GM21423 (cell line): ENCODE measurements at regions not wholly inside any gene's neighbourhood (a gene's known extent, or its start where the extent isn't known, plus 50 kb on each side); places are given as distances from the start of the nearest gene placed in this dataset.

Experiments used
- ATAC-seq: cut with Tn5 transposase; IDR thresholded peaks from one replicate; pipeline ENCODE4 v1.9.1; 2021; ENCODE audit warnings: mild to moderate bottlenecking, moderate library complexity; ENCODE audit not compliant: unreplicated experiment

- ATAC-seq, result no peak
Measured at GRCh38 chr10:36638462-36639155, 486.8 kb upstream of the ANKRD30A start.

GRCh38 chr10:36636879-36637278 is 488.5 kb upstream of the ANKRD30A start:
- no peak for ATAC-seq

GRCh38 chr10:36636285-36636839 is 489.0 kb upstream of the ANKRD30A start:
- no peak for ATAC-seq

- no peak for ATAC-seq
Measured at GRCh38 chr10:36634916-36635315, 490.5 kb upstream of the ANKRD30A start.

- ATAC-seq, result no peak
Measured at GRCh38 chr10:36630267-36630666, 495.1 kb upstream of the ANKRD30A start.

GRCh38 chr10:36629476-36629875 is 495.9 kb upstream of the ANKRD30A start:
- ATAC-seq, result no peak

GRCh38 chr10:36624551-36625100 is 500.8 kb upstream of the ANKRD30A start:
- no peak for ATAC-seq

- no peak for ATAC-seq
Measured at GRCh38 chr10:36621346-36621745, 504.1 kb upstream of the ANKRD30A start.

- no peak for ATAC-seq
Measured at GRCh38 chr10:36612436-36612835, 513.0 kb upstream of the ANKRD30A start.

GRCh38 chr10:36608866-36609265 is 516.5 kb upstream of the ANKRD30A start:
- no peak for ATAC-seq

- no peak for ATAC-seq
Measured at GRCh38 chr10:36608251-36608650, 517.1 kb upstream of the ANKRD30A start.

GRCh38 chr10:36606234-36606839 is 519.1 kb upstream of the ANKRD30A start:
- no peak for ATAC-seq

GRCh38 chr10:36604316-36604715 is 521.1 kb upstream of the ANKRD30A start:
- no peak for ATAC-seq

- no peak for ATAC-seq
Measured at GRCh38 chr10:36603688-36604087, 521.7 kb upstream of the ANKRD30A start.

- no peak for ATAC-seq
Measured at GRCh38 chr10:36602374-36602773, 523.0 kb upstream of the ANKRD30A start.

- ATAC-seq, result no peak
Measured at GRCh38 chr10:36597756-36598320, 527.6 kb upstream of the ANKRD30A start.

GRCh38 chr10:36592964-36593363 is 532.4 kb upstream of the ANKRD30A start:
- ATAC-seq, result no peak

- ATAC-seq, result no peak
Measured at GRCh38 chr10:36591436-36591835, 534.0 kb upstream of the ANKRD30A start.

- ATAC-seq, result no peak
Measured at GRCh38 chr10:36583690-36584089, 541.7 kb upstream of the ANKRD30A start.

GRCh38 chr10:36581237-36581636 is 544.2 kb upstream of the ANKRD30A start:
- ATAC-seq, result no peak

- no peak for ATAC-seq
Measured at GRCh38 chr10:36578306-36578705, 547.1 kb upstream of the ANKRD30A start.

- ATAC-seq, result no peak
Measured at GRCh38 chr10:36577126-36577525, 548.3 kb upstream of the ANKRD30A start.
